ENCODE measurements at regions not wholly inside any gene's neighbourhood (a gene's known extent, or its start where the extent isn't known, plus 50 kb on each side); places are given as distances from the start of the nearest gene placed in this dataset.

DNA sequence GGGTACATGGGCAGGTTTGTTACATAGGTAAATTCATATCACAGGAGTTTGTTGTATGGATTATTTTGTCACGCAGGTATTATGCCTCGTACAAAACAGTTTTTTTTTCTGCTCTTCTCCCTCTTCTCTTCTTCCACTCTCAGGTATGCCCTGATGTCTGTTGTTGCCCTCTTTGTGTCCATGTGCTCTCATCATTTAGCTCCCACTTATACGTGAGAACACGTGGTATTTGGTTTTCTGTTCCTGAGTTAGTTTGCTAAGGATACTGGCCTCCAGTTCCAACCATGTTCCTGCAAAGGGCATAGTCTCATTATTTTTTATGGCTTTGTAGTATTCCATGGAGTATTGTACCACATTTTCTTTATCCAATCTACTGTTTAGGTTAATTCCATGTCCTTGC is 65.7 kb downstream of the UNC5CL start:
- Mint-ChIP-seq H3K9me3 (ENCODE audit: low read depth) (peaks cover 19% of the 10 kb centered on the region), H3K4me3 (ENCODE audit: unreplicated experiment) (no peak overlapping the region), H3K36me3 (ENCODE audit: low read depth) (peaks cover 3% of the 10 kb centered on the region), H3K4me1 (ENCODE audit: low read depth) (peaks cover 4% of the 10 kb centered on the region), H3K27ac (ENCODE audit: unreplicated experiment) (no peak overlapping the region), H3K27me3 (ENCODE audit: low read depth) (peaks cover 45% of the 10 kb centered on the region)
- TF ChIP-seq, protein P1, sequence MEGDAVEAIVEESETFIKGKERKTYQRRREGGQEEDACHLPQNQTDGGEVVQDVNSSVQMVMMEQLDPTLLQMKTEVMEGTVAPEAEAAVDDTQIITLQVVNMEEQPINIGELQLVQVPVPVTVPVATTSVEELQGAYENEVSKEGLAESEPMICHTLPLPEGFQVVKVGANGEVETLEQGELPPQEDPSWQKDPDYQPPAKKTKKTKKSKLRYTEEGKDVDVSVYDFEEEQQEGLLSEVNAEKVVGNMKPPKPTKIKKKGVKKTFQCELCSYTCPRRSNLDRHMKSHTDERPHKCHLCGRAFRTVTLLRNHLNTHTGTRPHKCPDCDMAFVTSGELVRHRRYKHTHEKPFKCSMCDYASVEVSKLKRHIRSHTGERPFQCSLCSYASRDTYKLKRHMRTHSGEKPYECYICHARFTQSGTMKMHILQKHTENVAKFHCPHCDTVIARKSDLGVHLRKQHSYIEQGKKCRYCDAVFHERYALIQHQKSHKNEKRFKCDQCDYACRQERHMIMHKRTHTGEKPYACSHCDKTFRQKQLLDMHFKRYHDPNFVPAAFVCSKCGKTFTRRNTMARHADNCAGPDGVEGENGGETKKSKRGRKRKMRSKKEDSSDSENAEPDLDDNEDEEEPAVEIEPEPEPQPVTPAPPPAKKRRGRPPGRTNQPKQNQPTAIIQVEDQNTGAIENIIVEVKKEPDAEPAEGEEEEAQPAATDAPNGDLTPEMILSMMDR (IDR thresholded peaks at IDR 0.05): no peak
- DNase-seq (ENCODE audit: low spot score): no peak

- Mint-ChIP-seq H3K9me3 (ENCODE audit: low read depth) (peaks cover 16% of the 10 kb centered on the region), H3K36me3 (ENCODE audit: low read depth) (peaks cover 3% of the 10 kb centered on the region), H3K27ac (ENCODE audit: unreplicated experiment) (no peak overlapping the region), H3K4me1 (ENCODE audit: low read depth) (peaks cover under 1% of the 10 kb centered on the region), H3K27me3 (ENCODE audit: low read depth) (peaks cover 45% of the 10 kb centered on the region), H3K4me3 (ENCODE audit: unreplicated experiment) (no peak overlapping the region)
- no peak for DNase-seq (ENCODE audit: low spot score)
- TF ChIP-seq, protein P1 (IDR thresholded peaks at IDR 0.05): no peak
Observed at GRCh38 chr6:40972814-40973213, 66.2 kb downstream of the UNC5CL start.

GRCh38 chr6:40972190-40972589 is 66.8 kb downstream of the UNC5CL start:
- Mint-ChIP-seq H3K4me1 (ENCODE audit: low read depth) (no peaks in the 10 kb centered on the region), H3K36me3 (ENCODE audit: low read depth) (peaks cover 3% of the 10 kb centered on the region)

DNA sequence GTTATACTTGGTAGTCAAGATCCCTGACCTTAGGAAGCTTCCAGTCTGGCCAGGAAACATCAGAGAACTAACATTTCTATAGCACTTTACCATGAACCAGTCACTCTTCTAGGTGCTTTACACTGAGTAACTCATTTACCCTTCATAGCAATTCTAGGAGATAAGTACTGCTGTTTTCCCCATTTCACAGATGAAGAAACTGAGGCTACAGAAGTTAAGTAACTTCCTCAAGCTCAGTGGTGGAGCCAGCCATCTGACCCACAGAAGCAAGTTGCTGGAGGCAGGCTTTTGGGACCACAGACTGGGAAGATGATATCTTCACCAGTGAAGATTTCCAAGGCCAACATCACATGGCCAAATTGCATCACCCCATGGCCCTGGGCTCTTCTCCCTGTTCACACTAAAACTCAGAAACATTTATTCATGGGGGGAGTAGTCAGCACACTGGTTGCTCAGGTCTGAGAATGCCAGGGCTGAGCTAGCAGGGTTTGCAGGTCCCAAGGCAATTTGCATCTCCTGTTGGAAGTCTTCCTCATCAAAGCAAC is 70.3 kb downstream of the UNC5CL start:
- peaks cover 7% of the 10 kb centered on the region for H3K27me3 Mint-ChIP-seq (ENCODE audit: low read depth)
- H3K9me3 Mint-ChIP-seq (ENCODE audit: low read depth): peaks cover 8% of the 10 kb centered on the region
- TF ChIP-seq, protein P1 (IDR thresholded peaks at IDR 0.05): no peak
- H3K4me3 Mint-ChIP-seq (ENCODE audit: unreplicated experiment): no peak overlapping the region
- DNase-seq (ENCODE audit: low spot score): no peak
- H3K4me1 Mint-ChIP-seq (ENCODE audit: low read depth): no peaks in the 10 kb centered on the region
- H3K36me3 Mint-ChIP-seq (ENCODE audit: low read depth): peaks cover 3% of the 10 kb centered on the region
- no peak overlapping the region for H3K27ac Mint-ChIP-seq (ENCODE audit: unreplicated experiment)

More at GRCh38 chr6:40972190-40972589, 66.8 kb downstream of the UNC5CL start:
- H3K9me3 Mint-ChIP-seq (ENCODE audit: low read depth): peaks cover 15% of the 10 kb centered on the region
- no peak overlapping the region for H3K27ac Mint-ChIP-seq (ENCODE audit: unreplicated experiment)
- DNase-seq (ENCODE audit: low spot score): no peak
- TF ChIP-seq, protein P1 (IDR thresholded peaks at IDR 0.05): no peak
- no peak overlapping the region for H3K4me3 Mint-ChIP-seq (ENCODE audit: unreplicated experiment)
- peaks cover 39% of the 10 kb centered on the region for H3K27me3 Mint-ChIP-seq (ENCODE audit: low read depth)

DNA sequence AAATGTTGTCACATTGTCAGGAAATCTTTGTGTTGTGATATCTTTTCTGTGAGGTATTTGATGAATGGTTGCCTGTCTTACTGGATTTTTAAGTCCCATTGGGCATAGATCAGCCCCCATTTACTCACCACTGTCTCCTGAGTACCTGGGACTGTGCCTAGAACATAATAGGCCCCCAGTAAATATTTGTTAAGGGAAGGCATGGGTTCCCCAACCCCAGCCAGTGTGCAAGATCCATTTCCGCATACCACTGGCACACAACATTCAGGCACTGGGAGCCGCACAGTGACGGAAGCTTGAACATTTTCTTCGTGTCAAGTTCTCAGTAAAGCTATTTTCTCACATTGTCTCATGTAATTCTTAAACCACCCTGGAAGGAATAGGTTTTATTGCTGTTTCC is 72.2 kb downstream of the UNC5CL start:
- peaks cover 9% of the 10 kb centered on the region for H3K4me1 Mint-ChIP-seq (ENCODE audit: low read depth)
- H3K4me3 Mint-ChIP-seq (ENCODE audit: unreplicated experiment): no peak overlapping the region
- no peak for DNase-seq (ENCODE audit: low spot score)
- H3K9me3 Mint-ChIP-seq (ENCODE audit: low read depth): no peaks in the 10 kb centered on the region
- TF ChIP-seq, protein P1 (IDR thresholded peaks at IDR 0.05): no peak
- peaks cover 5% of the 10 kb centered on the region for H3K27me3 Mint-ChIP-seq (ENCODE audit: low read depth)
- H3K36me3 Mint-ChIP-seq (ENCODE audit: low read depth): peaks cover 3% of the 10 kb centered on the region
- no peak overlapping the region for H3K27ac Mint-ChIP-seq (ENCODE audit: unreplicated experiment)

All from chondrocyte (in vitro differentiated cells).